Glutamatergic neuron (in vitro differentiated cells): ENCODE measurements at regions not wholly inside any gene's neighbourhood (a gene's known extent, or its start where the extent isn't known, plus 50 kb on each side); places are given as distances from the start of the nearest gene placed in this dataset.

Source experiments
- DNase-seq: peaks from one replicate; pipeline ENCODE4 v3.0.0; 2022
- H3K27ac Mint-ChIP-seq: one replicate; pipeline ENCODE4 v1.8.0; 2020; ENCODE audit warnings: mild to moderate bottlenecking, mixed read lengths, inconsistent platforms; ENCODE audit not compliant: unreplicated experiment
- H3K27me3 Mint-ChIP-seq: one replicate; pipeline ENCODE4 v1.8.0; 2020; ENCODE audit warnings: mild to moderate bottlenecking, moderate library complexity, mixed read lengths, inconsistent platforms; ENCODE audit not compliant: unreplicated experiment
- H3K36me3 Mint-ChIP-seq: one replicate; pipeline ENCODE4 v1.8.0; 2020; ENCODE audit warnings: mild to moderate bottlenecking, mixed read lengths, inconsistent platforms; ENCODE audit not compliant: unreplicated experiment
- H3K4me1 Mint-ChIP-seq: one replicate; pipeline ENCODE4 v1.8.0; 2020; ENCODE audit warnings: mild to moderate bottlenecking, low read depth, mixed read lengths, inconsistent platforms; ENCODE audit not compliant: unreplicated experiment
- H3K4me3 Mint-ChIP-seq: one replicate; pipeline ENCODE4 v1.8.0; 2020; ENCODE audit warnings: mild to moderate bottlenecking, mixed read lengths, inconsistent platforms; ENCODE audit not compliant: unreplicated experiment
- H3K9me3 Mint-ChIP-seq: one replicate; pipeline ENCODE4 v1.8.0; 2020; ENCODE audit warnings: mild to moderate bottlenecking, moderate library complexity, mixed read lengths, inconsistent platforms; ENCODE audit not compliant: unreplicated experiment
- TF ChIP-seq, protein P1 (sequence below): fragments of 200-600 bp; sonication (generic); IDR thresholded peaks from one replicate; pipeline ENCODE4 v1.5.0; 2021; ENCODE audit not compliant: partially characterized antibody, unreplicated experiment

DNA sequence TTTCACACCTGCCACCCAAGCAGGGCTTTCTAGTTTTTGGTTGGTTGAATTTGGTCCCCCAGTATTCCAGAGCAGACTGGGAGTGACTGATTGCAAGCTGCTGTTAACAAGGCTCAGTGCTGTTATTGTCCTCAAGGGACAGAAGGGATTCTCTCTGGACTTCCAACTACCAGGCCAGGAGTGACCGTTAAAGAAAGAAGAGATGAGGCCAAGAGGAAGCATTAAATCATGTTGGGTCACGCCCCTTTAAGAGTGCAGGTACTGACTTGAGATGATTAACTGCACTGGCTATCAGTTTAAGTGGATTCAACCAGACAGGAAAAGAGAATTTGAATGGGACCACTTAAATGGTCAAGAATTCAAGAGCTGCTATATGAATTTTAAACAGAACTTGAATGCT is 220.8 kb upstream of the PCSK5 start:
- TF ChIP-seq, protein P1, sequence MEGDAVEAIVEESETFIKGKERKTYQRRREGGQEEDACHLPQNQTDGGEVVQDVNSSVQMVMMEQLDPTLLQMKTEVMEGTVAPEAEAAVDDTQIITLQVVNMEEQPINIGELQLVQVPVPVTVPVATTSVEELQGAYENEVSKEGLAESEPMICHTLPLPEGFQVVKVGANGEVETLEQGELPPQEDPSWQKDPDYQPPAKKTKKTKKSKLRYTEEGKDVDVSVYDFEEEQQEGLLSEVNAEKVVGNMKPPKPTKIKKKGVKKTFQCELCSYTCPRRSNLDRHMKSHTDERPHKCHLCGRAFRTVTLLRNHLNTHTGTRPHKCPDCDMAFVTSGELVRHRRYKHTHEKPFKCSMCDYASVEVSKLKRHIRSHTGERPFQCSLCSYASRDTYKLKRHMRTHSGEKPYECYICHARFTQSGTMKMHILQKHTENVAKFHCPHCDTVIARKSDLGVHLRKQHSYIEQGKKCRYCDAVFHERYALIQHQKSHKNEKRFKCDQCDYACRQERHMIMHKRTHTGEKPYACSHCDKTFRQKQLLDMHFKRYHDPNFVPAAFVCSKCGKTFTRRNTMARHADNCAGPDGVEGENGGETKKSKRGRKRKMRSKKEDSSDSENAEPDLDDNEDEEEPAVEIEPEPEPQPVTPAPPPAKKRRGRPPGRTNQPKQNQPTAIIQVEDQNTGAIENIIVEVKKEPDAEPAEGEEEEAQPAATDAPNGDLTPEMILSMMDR, result no peak
- Mint-ChIP-seq H3K4me3 (no peak overlapping the region), H3K27me3 (no peaks in the 10 kb centered on the region), H3K36me3 (no peaks in the 10 kb centered on the region), H3K27ac (no peak overlapping the region), H3K4me1 (peaks cover 6% of the 10 kb centered on the region), H3K9me3 (no peaks in the 10 kb centered on the region)
- no peak for DNase-seq

DNA sequence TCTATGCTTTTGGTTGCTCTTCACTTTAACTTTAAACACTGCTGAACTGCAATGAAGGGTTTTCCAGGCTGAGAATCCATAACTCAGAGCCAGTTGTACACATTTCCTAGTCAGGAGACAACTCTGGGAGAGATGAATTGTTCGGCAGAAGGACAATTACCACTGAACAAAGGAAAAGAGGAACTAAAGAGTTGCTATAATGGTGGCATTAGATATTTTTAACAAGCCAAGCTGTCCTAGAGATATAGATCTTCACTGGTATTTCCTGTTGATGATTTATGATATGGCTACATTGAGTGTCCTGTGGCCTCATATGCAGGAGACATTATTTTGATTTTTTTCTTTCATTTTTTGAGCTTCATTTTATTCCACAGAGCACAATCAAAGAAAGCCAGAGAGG is 219.1 kb upstream of the PCSK5 start:
- Mint-ChIP-seq H3K36me3 (no peaks in the 10 kb centered on the region), H3K4me1 (peaks cover 6% of the 10 kb centered on the region), H3K4me3 (no peak overlapping the region), H3K9me3 (no peaks in the 10 kb centered on the region), H3K27me3 (no peaks in the 10 kb centered on the region), H3K27ac (no peak overlapping the region)
- TF ChIP-seq, protein P1, result no peak
- no peak for DNase-seq

DNA sequence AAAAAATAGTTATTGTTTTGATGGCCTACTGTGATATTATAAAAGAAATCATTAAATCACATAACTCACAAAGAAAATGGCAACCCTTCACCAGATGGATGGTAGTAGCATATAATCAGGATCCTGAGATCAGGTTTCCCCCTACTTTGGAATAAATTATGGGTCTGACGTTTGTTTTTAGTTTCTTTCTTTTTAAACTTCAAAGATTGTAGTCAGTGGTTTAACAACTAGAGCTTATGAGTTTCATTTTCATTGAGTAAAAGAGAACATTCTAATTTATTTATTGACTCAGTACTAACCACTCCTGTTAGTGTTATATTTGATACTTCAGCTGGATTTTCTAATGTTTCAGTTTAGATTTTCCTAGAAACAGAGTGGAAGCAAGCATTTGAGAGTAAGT is 218.0 kb upstream of the PCSK5 start:
- Mint-ChIP-seq H3K27me3 (no peaks in the 10 kb centered on the region), H3K27ac (no peak overlapping the region), H3K9me3 (no peaks in the 10 kb centered on the region), H3K4me3 (no peak overlapping the region), H3K36me3 (no peaks in the 10 kb centered on the region), H3K4me1 (peaks cover 6% of the 10 kb centered on the region)
- TF ChIP-seq, protein P1, result no peak
- DNase-seq, result no peak

DNA sequence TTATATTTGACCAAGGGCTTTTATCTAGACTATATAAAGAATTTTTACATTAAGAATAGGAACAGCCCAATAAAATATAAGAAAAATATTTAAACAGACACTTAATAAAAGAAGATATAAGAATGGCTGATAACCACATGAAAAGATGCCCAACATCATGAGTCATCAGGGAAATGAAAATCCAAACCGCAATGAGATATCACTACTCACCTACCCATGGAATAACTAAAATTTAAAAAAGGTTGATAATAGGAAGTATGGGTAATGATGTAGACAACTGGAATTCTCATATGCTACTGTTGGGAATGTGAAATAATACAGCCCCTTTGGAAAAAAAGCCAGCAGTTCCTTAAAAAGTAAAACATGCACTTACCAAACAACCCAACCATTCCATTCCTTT is 206.9 kb upstream of the PCSK5 start:
- no peak overlapping the region for H3K4me3 Mint-ChIP-seq
- H3K36me3 Mint-ChIP-seq, result no peaks in the 10 kb centered on the region
- TF ChIP-seq, protein P1, result no peak
- DNase-seq, result no peak
- no peak overlapping the region for H3K27ac Mint-ChIP-seq
- no peaks in the 10 kb centered on the region for H3K27me3 Mint-ChIP-seq
- H3K9me3 Mint-ChIP-seq, result no peaks in the 10 kb centered on the region
- H3K4me1 Mint-ChIP-seq, result no peaks in the 10 kb centered on the region

DNA sequence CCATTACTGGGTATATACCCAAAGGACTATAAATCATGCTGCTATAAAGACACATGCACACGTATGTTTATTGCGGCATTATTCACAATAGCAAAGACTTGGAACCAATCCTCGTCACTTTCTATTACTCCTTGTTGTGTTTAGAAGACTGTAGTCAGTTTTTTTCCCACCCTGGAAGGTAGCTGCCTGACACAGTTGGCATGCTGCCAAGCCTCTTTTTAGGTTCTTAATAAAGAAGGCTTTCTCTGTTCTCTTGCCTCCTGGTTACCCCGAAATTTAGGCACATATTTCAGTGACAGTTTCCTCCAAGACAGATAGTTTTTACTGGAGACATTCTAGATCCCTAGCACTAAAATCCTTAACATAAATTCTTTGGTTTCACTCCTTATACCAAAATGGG is 205.4 kb upstream of the PCSK5 start:
- no peaks in the 10 kb centered on the region for H3K4me1 Mint-ChIP-seq
- no peaks in the 10 kb centered on the region for H3K9me3 Mint-ChIP-seq
- DNase-seq, result no peak
- no peaks in the 10 kb centered on the region for H3K36me3 Mint-ChIP-seq
- no peak overlapping the region for H3K27ac Mint-ChIP-seq
- no peak overlapping the region for H3K4me3 Mint-ChIP-seq
- TF ChIP-seq, protein P1, result no peak
- H3K27me3 Mint-ChIP-seq, result no peaks in the 10 kb centered on the region
